ENCODE measurements at regions not wholly inside any gene's neighbourhood (a gene's known extent, or its start where the extent isn't known, plus 50 kb on each side); places are given as distances from the start of the nearest gene placed in this dataset.

DNA sequence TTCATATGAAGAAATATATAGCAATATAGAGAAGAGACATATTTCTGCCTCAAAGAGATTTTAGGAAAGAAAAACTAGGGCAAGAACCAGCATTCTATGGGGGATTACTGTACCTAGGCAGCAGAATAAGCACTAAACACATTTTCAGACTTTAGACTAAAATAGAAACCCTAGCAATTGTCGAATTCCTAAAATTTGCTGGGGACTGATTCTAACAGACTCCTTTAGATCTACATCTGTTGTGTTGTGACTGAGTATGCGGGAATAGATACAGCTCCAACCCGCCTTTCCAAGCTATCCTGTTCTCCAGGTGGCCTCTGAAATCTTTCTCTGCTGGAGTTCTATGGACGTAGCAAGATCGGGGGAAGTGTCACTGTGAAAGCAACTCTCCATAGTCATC lies 482.2 kb downstream of the NTRK2 start:
- Histone ChIP-seq H3K36me3 (replicated peaks in 1 of 2; ENCODE audit: control insufficient read depth in 1 of 2, insufficient read depth in 2 of 2, low read length in 2 of 2) (no peaks in the 10 kb centered on the region), H3K4me1 (ENCODE audit: control insufficient read depth in 1 of 2, insufficient read depth in 2 of 2, low read length in 2 of 2) (no peaks in the 10 kb centered on the region), H3K9me3 (replicated peaks in 1 of 2; ENCODE audit: control insufficient read depth in 1 of 2, insufficient read depth in 1 of 2, low read length in 2 of 2) (no peaks in the 10 kb centered on the region), H4K20me1 (ENCODE audit: insufficient read depth, low read length) (no peaks in the 10 kb centered on the region), H3K4me2 (replicated peaks; ENCODE audit: extremely low read depth, low read length, poor library complexity, severe bottlenecking) (no peak overlapping the region), H3K27ac (ENCODE audit: low read depth in 1 of 2, low read length in 2 of 2) (no peak overlapping the region), H3K9ac (ENCODE audit: insufficient read depth, low read length, poor library complexity, severe bottlenecking) (no peak overlapping the region), H3K4me3 (replicated peaks in 1 of 3; ENCODE audit: low read depth in 2 of 3, low read length in 3 of 3) (no peak overlapping the region), H2AFZ (ENCODE audit: insufficient read depth, low read depth, low read length, poor library complexity, severe bottlenecking) (no peak overlapping the region), H3K27me3 (ENCODE audit: control insufficient read depth in 2 of 2, insufficient read depth in 2 of 2, low read length in 2 of 2) (no peaks in the 10 kb centered on the region), H3K79me2 (ENCODE audit: insufficient read depth, low read length) (no peaks in the 10 kb centered on the region)
- intact Hi-C loops (cut with micrococcal nuclease): no loop called here
- no peaks in the 10 kb centered on the region for H3K27me3 Mint-ChIP-seq (ENCODE audit: low read depth in 3 of 3)
- no peak overlapping the region for H3K4me3 Mint-ChIP-seq
- WGBS (ENCODE audit: insufficient coverage): 100% methylated on average over 2 of the region's 5 CpGs
- H3K27ac Mint-ChIP-seq: no peak overlapping the region
- DNase-seq: no peak
- TF ChIP-seq CTCF (IDR thresholded peaks at IDR 0.05): no peak
- no peaks in the 10 kb centered on the region for H3K4me1 Mint-ChIP-seq
- peaks cover 0 to 1% (median 0%) of the 10 kb centered on the region in 7 donors for H3K9me3 Mint-ChIP-seq
- H3K36me3 Mint-ChIP-seq: no peaks in the 10 kb centered on the region

- no peak for DNase-seq
- Histone ChIP-seq H3K9ac (ENCODE audit: insufficient read depth, low read length, poor library complexity, severe bottlenecking) (no peak overlapping the region), H3K27me3 (ENCODE audit: control insufficient read depth in 2 of 2, insufficient read depth in 2 of 2, low read length in 2 of 2) (no peaks in the 10 kb centered on the region), H3K4me1 (ENCODE audit: control insufficient read depth in 1 of 2, insufficient read depth in 2 of 2, low read length in 2 of 2) (no peaks in the 10 kb centered on the region), H3K4me2 (replicated peaks; ENCODE audit: extremely low read depth, low read length, poor library complexity, severe bottlenecking) (no peak overlapping the region), H3K9me3 (replicated peaks in 1 of 2; ENCODE audit: control insufficient read depth in 1 of 2, insufficient read depth in 1 of 2, low read length in 2 of 2) (no peaks in the 10 kb centered on the region), H4K20me1 (ENCODE audit: insufficient read depth, low read length) (no peaks in the 10 kb centered on the region), H3K36me3 (replicated peaks in 1 of 2; ENCODE audit: control insufficient read depth in 1 of 2, insufficient read depth in 2 of 2, low read length in 2 of 2) (no peaks in the 10 kb centered on the region), H3K4me3 (replicated peaks in 1 of 3; ENCODE audit: low read depth in 2 of 3, low read length in 3 of 3) (no peak overlapping the region), H2AFZ (ENCODE audit: insufficient read depth, low read depth, low read length, poor library complexity, severe bottlenecking) (no peak overlapping the region), H3K79me2 (ENCODE audit: insufficient read depth, low read length) (no peaks in the 10 kb centered on the region), H3K27ac (ENCODE audit: low read depth in 1 of 2, low read length in 2 of 2) (no peak overlapping the region)
- no peaks in the 10 kb centered on the region for H3K4me1 Mint-ChIP-seq
- no peaks in the 10 kb centered on the region for H3K36me3 Mint-ChIP-seq
- no peaks in the 10 kb centered on the region for H3K27me3 Mint-ChIP-seq (ENCODE audit: low read depth in 3 of 3)
- H3K9me3 Mint-ChIP-seq: peaks cover 0 to 1% (median 0%) of the 10 kb centered on the region in 7 donors
- no CpG with 5 or more reads among the region's 3 CpGs for WGBS (ENCODE audit: insufficient coverage)
- H3K27ac Mint-ChIP-seq: peak overlapping the region in 1 of 7 donors; percentile 11
- intact Hi-C loops (cut with micrococcal nuclease): no loop called here
- no peak for TF ChIP-seq CTCF (IDR thresholded peaks at IDR 0.05)
- no peak overlapping the region for H3K4me3 Mint-ChIP-seq
Observed at GRCh38 chr9:85151162-85151561, 481.6 kb downstream of the NTRK2 start.

All from CD14-positive monocyte (primary cell).